HG03439 (cell line): ENCODE measurements at regions not wholly inside any gene's neighbourhood (a gene's known extent, or its start where the extent isn't known, plus 50 kb on each side); places are given as distances from the start of the nearest gene placed in this dataset.
"Not testable (repeated sequence)": the region's sequence is repeated elsewhere in the genome, so short reads cannot be mapped to it uniquely, and the experiment has no call there.

Source experiments
- ATAC-seq: cut with Tn5 transposase; IDR thresholded peaks from one replicate; pipeline ENCODE4 v1.9.1; 2021; ENCODE audit warnings: mild to moderate bottlenecking, moderate library complexity; ENCODE audit not compliant: unreplicated experiment

DNA sequence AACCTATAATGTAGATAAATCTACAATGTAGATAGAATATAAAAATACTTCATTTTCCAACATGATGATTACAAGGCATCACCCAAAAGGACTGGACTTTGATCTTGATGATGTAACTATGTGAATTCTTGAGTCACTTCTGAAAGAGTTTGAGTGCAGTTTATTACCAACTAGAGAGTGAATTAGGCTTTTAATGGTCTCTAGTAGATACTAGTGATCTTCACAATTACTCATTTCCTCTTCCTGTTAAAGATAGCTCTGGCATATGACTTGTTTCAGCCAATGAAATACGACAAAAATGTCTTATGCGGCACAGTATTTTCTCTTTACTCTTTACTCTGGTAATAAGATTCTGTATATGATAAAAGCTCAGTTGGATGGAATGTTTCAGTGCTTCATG, 1588.1 kb upstream of the B3GALT2 start:
- ATAC-seq = no peak

GRCh38 chr1:194755241-194755994, 1569.0 kb upstream of the B3GALT2 start:
- no peak for ATAC-seq

GRCh38 chr1:194738843-194739242, 1552.4 kb upstream of the B3GALT2 start:
- not testable (repeated sequence) for ATAC-seq

DNA sequence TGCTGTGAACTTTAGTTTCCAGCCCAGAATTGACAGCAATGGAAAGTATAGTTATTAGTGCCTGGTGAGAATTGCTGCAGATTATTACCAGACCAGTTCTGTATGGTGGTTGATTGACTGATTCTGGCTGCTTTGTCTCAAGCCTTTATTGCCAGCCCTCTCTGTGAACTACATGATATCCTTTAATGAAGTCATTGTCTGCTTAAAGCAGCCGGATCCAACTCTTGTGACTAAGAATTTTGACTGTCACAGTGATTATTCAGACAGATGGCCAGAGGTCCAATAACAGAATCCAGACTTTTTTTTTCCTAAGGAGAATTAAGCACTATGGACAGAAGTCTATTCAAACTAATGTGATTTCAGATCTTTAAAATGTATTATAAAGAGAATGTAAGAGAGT, 1548.6 kb upstream of the B3GALT2 start:
- no peak for ATAC-seq

DNA sequence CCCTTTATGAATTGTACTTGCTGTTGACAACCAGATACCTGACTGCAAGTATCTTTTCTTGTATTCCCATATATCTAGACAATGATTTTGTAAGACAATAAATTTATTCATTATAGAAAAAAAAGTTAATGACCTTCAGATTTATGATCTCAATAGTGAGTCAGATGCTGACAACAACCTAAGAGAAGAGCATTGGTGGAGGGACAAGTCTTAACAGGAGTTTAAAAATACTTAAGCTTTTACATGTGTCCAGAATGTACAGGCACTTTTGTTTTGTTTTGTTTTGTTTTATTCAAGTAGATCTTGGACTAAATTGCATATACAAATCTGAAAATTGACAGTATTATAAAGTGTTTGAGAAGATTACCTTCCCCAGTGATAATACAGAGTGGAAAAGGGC, 1544.6 kb upstream of the B3GALT2 start:
- no peak for ATAC-seq

- ATAC-seq = no peak
Observed at GRCh38 chr1:194730304-194730703, 1543.9 kb upstream of the B3GALT2 start.

DNA sequence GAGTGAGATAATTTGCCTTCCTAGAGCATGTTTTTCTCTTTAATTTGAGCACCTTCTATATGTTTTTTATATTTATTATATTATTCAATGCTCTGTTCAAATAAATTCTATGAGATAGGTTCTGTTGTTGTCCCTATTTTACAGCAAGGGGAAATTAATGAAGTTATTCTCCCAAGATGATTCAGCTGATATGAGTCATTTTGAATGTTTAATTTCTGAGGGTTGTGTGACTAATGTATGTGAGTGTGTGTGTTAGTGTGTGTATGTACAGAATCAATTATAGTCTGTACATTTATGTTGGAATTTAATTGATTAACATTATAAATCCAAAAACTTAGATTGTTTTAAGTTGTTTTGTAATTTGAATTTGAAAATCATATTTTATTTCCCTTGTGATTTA, 1536.7 kb upstream of the B3GALT2 start:
- ATAC-seq = no peak

- no peak for ATAC-seq
Observed at GRCh38 chr1:194717941-194718340, 1531.5 kb upstream of the B3GALT2 start.

DNA sequence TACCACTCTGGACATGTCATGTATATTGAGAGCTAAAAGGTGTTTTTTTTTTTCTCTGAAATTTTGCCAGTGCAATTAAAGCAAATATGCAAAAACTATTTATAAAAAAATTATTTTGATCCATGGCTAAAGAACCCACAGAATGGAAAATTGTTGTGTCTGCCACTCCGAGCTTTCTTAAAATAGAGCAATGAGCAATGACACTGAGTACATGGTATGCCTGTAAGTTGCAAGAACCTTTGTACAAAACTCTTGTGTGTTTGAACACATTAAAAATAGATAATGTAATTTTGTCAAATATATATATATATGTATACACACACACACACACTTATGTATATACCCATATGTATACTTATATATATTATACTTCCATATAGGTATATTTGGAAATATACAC, 1530.9 kb upstream of the B3GALT2 start:
- ATAC-seq = no peak

DNA sequence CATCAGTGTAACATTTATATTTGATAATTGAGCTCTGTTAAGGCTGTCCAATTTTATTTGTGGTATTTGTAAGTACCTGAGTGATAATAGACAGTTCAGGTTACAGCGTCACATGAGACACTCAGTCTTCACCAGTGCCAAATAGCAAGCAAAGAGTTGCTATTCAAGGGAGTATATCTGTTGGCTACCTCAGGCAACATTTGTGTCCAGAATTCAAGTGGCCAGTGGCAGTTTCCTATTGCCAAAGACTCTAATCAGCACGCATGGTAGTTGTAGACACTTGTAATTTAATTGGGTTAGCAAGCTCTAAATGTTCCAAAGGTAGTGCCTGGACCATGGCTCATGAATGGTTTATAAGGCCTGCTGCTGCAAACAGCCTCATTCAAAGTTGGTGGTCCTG, 1524.3 kb upstream of the B3GALT2 start:
- no peak for ATAC-seq

- no peak for ATAC-seq
Observed at GRCh38 chr1:194709439-194709838, 1523.0 kb upstream of the B3GALT2 start.

DNA sequence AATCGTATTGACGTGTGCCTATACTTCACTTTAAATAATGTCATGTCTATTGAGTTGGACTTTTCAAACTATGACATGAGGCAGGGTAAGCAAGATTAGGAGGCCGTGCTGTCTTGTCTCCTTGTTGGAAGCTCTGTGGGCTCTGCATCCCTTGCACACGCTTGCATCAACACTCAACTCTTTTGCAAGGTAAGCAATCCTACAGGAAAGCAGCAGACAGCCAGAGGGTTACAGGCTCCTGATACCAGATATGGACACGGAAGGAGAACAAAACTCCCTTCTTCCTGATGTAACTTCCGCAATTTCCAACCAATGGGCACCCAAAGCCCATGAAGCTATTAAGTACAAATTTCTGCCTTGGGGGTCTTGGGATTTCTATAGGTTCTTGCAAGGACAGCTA, 1520.7 kb upstream of the B3GALT2 start:
- ATAC-seq = no peak

DNA sequence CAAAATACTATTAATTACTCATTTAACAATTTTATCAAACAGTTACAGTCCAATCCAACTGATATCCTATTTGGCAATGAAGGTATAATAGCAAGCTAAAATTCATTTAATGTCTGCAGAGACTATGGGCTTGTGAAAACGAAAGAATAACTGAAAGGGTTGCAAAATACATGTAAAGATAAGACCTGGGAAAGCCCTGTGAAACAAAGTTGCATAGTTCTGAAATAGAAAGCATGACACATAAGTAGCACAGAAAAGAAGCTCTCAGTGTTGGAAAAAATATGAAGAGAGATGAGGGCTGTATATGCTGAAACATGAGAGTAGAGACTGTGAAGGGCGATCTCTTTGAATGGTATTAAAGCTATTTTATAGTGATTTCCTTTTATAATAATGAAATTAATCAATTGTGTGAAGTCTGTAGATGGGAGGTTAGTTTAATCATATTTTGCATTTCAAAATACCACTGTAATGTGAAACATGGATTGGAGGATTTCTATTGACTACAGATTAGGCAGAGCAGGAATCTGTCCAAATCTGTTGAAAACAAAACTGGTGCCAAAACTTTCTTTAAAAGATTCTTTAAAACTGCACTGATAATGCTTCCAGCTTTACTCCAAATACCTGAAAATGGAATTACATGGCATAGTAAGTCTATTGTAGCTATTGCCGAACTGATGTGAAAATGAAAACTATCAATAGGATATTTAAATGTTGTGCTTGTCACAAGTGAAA, 1518.9 kb upstream of the B3GALT2 start:
- ATAC-seq = peak; percentile 80

- ATAC-seq = no peak
Observed at GRCh38 chr1:194698908-194699318, 1512.5 kb upstream of the B3GALT2 start.

DNA sequence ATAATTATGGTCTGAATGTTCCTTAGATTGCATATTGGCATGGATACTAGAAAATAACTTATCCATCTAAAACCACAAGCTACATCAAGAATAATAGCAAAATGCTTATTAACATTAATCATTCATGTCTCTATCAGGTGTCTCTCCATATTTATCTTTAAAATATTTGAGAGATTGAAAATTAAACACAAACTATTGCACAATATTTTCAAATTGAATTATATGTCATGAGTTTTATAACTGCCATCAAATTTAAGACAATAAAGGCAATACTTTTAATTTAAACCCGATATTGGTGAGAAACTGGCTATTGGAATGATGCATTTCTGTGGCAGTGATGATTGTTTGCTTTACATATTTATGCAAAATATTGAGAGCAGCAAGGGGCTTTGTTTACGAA, 1506.8 kb upstream of the B3GALT2 start:
- ATAC-seq = no peak

GRCh38 chr1:194684636-194685035, 1498.2 kb upstream of the B3GALT2 start:
- ATAC-seq = no peak

GRCh38 chr1:194658090-194658439, 1471.7 kb upstream of the B3GALT2 start:
- peak; percentile 73 for ATAC-seq

DNA sequence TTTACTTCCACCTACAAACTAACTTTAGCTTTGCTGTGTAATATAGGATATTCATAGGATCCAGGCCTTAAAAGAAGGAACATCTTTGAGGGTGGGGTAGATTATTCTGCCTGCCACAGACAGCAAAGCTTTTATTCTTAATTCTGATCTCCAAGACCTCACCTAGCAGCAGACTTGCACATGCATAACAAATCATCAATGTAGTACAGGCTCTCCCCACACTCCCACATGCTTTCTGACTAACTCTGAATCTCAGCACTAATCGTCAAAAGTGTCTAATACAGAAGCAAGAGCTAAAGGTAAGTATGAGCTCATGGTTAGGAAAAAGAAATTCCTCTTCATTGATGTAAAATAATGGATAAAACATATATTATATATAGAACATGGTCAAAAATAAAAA, 1468.5 kb upstream of the B3GALT2 start:
- ATAC-seq = no peak

- ATAC-seq = no peak
Observed at GRCh38 chr1:194653385-194653784, 1467.0 kb upstream of the B3GALT2 start.

DNA sequence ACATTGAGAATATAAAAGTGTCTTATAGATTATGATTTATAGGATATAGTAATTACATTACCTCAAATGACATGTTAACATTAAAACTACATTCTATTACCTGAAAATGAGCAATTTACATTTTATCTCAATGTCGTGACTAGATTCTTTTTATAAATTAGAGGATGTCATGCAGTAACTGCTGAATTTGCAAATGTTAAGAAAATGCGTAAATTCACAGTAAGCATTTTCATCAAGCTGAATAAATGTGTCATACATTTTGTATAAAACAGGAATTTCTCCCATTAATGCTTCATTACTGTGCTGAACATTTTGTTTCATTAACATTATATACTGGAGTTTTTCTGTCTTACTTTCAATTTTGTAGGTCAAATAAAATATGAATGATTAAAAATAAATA, 1460.7 kb upstream of the B3GALT2 start:
- ATAC-seq = no peak

- no peak for ATAC-seq
Observed at GRCh38 chr1:194644528-194644927, 1458.1 kb upstream of the B3GALT2 start.

DNA sequence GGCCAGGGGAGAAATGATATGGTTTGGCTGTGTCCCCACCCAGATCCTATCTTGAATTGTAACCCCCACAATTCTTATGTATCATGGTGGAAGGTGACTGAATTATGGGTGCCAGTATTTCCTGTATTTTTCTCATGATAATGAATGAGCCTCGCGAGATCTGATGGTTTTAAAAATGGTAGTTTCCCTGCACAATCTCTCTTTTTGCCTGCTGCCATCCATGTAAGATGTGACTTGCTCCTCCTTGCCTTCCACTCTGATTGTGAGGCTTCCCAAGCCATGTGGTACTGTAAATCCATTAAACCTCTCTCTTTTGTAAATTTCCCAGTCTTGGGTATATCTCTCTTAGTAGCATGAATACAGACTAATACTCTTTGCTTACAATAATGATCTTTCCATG, 1453.9 kb upstream of the B3GALT2 start:
- ATAC-seq = no peak

DNA sequence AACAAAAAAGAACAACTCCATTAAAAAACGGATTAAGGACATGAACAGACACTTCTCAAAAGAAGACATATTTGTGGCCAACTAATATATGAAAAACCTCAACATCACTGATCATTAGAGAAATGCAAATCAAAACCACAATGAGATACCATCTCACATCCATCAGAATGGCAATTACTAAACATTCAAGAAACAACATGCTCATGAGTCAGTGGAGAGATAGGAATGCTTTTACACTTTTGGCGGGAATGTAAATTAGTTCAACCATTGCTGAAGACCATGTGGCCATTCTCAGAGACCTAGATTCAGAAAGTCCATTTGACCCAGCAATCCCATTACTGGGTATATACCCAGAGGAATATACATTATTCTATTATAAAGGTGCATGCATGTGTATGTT, 1442.6 kb upstream of the B3GALT2 start:
- no peak for ATAC-seq
